ENCODE measurements at regions not wholly inside any gene's neighbourhood (a gene's known extent, or its start where the extent isn't known, plus 50 kb on each side); places are given as distances from the start of the nearest gene placed in this dataset.

- Histone ChIP-seq H3K9me3 (ENCODE audit: low read depth) (peaks cover 12% of the 10 kb centered on the region), H3K4me1 (no peaks in the 10 kb centered on the region), H3F3A (ENCODE audit: low read depth) (no peaks in the 10 kb centered on the region), H4K20me1 (ENCODE audit: low read depth) (no peaks in the 10 kb centered on the region), H3K27ac (no peak overlapping the region), H3K4me2 (no peak overlapping the region), H3K36me3 (no peaks in the 10 kb centered on the region), H3K4me3 (no peak overlapping the region), H3K9ac (no peak overlapping the region), H3K79me2 (ENCODE audit: low read depth) (no peaks in the 10 kb centered on the region), H2AFZ (replicated peaks) (no peak overlapping the region), H3K27me3 (no peaks in the 10 kb centered on the region)
- Mint-ChIP-seq H3K36me3 (no peaks in the 10 kb centered on the region), H3K4me1 (no peaks in the 10 kb centered on the region), H3K9me3 (no peaks in the 10 kb centered on the region), H3K4me3 (no peak overlapping the region), H3K27ac (no peak overlapping the region), H3K27me3 (ENCODE audit: insufficient read depth, low read depth) (peaks cover 2% of the 10 kb centered on the region)
- TF ChIP-seq EZH2 (IDR thresholded peaks at IDR 0.05) (no peak), EZH2phosphoT487 (IDR thresholded peaks at IDR 0.05) (no peak)
- DNase-seq (ENCODE audit: low spot score) = no peak
Measured at GRCh38 chr15:54812383-54812782, 384.4 kb downstream of the RSL24D1 start.

GRCh38 chr15:54810496-54810895, 386.2 kb downstream of the RSL24D1 start:
- Histone ChIP-seq H3K27me3 (no peaks in the 10 kb centered on the region), H2AFZ (replicated peaks) (no peak overlapping the region), H3K27ac (no peak overlapping the region), H3K36me3 (no peaks in the 10 kb centered on the region), H3K4me2 (no peak overlapping the region), H3K9me3 (ENCODE audit: low read depth) (peaks cover 16% of the 10 kb centered on the region), H3K4me3 (no peak overlapping the region), H3K9ac (no peak overlapping the region), H3F3A (ENCODE audit: low read depth) (no peaks in the 10 kb centered on the region), H4K20me1 (ENCODE audit: low read depth) (no peaks in the 10 kb centered on the region), H3K79me2 (ENCODE audit: low read depth) (no peaks in the 10 kb centered on the region), H3K4me1 (no peaks in the 10 kb centered on the region)
- H3K36me3 Mint-ChIP-seq = no peaks in the 10 kb centered on the region
- peaks cover 2% of the 10 kb centered on the region for H3K27me3 Mint-ChIP-seq (ENCODE audit: insufficient read depth, low read depth)
- no peak overlapping the region for H3K4me3 Mint-ChIP-seq
- H3K4me1 Mint-ChIP-seq = no peaks in the 10 kb centered on the region
- TF ChIP-seq, protein P1, sequence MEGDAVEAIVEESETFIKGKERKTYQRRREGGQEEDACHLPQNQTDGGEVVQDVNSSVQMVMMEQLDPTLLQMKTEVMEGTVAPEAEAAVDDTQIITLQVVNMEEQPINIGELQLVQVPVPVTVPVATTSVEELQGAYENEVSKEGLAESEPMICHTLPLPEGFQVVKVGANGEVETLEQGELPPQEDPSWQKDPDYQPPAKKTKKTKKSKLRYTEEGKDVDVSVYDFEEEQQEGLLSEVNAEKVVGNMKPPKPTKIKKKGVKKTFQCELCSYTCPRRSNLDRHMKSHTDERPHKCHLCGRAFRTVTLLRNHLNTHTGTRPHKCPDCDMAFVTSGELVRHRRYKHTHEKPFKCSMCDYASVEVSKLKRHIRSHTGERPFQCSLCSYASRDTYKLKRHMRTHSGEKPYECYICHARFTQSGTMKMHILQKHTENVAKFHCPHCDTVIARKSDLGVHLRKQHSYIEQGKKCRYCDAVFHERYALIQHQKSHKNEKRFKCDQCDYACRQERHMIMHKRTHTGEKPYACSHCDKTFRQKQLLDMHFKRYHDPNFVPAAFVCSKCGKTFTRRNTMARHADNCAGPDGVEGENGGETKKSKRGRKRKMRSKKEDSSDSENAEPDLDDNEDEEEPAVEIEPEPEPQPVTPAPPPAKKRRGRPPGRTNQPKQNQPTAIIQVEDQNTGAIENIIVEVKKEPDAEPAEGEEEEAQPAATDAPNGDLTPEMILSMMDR (IDR thresholded peaks at IDR 0.05) = no peak
- no peak for TF ChIP-seq EZH2phosphoT487 (IDR thresholded peaks at IDR 0.05)
- H3K9me3 Mint-ChIP-seq = no peaks in the 10 kb centered on the region
- DNase-seq (ENCODE audit: low spot score) = no peak
- no peak overlapping the region for H3K27ac Mint-ChIP-seq

DNA sequence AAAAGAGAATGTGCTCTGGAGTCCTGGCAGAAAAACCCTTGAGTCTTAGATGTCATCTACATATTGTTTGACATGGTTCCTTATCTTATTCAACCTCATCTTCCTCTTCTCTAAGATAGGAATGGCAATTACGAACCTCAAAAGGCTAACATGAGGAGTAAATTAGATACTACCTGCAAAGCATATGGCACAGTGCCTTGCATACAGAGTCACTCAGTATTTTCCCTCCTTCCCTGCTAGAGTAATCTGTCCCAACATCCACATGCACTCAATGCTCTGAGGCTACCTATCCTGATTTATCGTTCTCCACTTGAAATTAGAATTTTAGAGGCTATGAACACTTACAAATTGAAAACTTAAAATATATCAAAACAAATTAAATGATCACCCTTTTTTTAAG, 386.7 kb downstream of the RSL24D1 start:
- Histone ChIP-seq H3K9ac (no peak overlapping the region), H4K20me1 (ENCODE audit: low read depth) (no peaks in the 10 kb centered on the region), H3K4me3 (no peak overlapping the region), H3K79me2 (ENCODE audit: low read depth) (no peaks in the 10 kb centered on the region), H3F3A (ENCODE audit: low read depth) (no peaks in the 10 kb centered on the region), H3K27ac (no peak overlapping the region), H3K36me3 (no peaks in the 10 kb centered on the region), H3K27me3 (no peaks in the 10 kb centered on the region), H3K9me3 (ENCODE audit: low read depth) (peaks cover 16% of the 10 kb centered on the region), H3K4me1 (no peaks in the 10 kb centered on the region), H2AFZ (replicated peaks) (no peak overlapping the region), H3K4me2 (no peak overlapping the region)
- Mint-ChIP-seq H3K4me3 (no peak overlapping the region), H3K4me1 (no peaks in the 10 kb centered on the region), H3K27me3 (ENCODE audit: insufficient read depth, low read depth) (peaks cover 2% of the 10 kb centered on the region), H3K36me3 (no peaks in the 10 kb centered on the region), H3K9me3 (no peaks in the 10 kb centered on the region), H3K27ac (no peak overlapping the region)
- DNase-seq (ENCODE audit: low spot score) = no peak
- TF ChIP-seq, protein P1 (IDR thresholded peaks at IDR 0.05) = no peak
- no peak for TF ChIP-seq EZH2phosphoT487 (IDR thresholded peaks at IDR 0.05)
- TF ChIP-seq EZH2 (IDR thresholded peaks at IDR 0.05) = no peak

DNA sequence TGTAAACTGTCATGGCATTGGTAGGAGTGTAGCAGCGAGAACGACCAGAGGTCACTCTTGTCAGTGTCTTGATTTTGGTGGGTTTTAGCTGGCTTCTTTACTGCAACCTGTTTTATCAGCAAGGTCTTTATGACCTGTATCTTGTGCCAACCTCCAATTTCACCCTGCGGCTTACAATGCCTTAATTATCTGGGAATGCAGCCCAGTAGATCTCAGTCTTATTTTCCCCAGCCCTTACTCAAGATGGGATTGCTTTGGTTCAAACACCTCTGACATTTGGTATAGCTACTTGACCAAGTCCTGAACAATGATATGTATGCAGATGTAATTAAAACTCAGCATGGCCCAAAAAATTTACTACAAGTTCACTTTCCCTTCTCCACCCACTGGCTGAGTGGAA, 388.4 kb downstream of the RSL24D1 start:
- no peaks in the 10 kb centered on the region for H4K20me1 ChIP-seq (ENCODE audit: low read depth)
- no peaks in the 10 kb centered on the region for H3K79me2 ChIP-seq (ENCODE audit: low read depth)
- H3K36me3 ChIP-seq = no peaks in the 10 kb centered on the region
- TF ChIP-seq EZH2 (IDR thresholded peaks at IDR 0.05) (no peak), EZH2phosphoT487 (IDR thresholded peaks at IDR 0.05) (no peak)
- TF ChIP-seq, protein P1 (IDR thresholded peaks at IDR 0.05) = no peak
- H2AFZ ChIP-seq (replicated peaks) = no peak overlapping the region
- H3K9me3 ChIP-seq (ENCODE audit: low read depth) = peaks cover 27% of the 10 kb centered on the region
- Mint-ChIP-seq H3K36me3 (no peaks in the 10 kb centered on the region), H3K27me3 (ENCODE audit: insufficient read depth, low read depth) (peaks cover 2% of the 10 kb centered on the region), H3K4me1 (no peaks in the 10 kb centered on the region), H3K4me3 (no peak overlapping the region), H3K9me3 (no peaks in the 10 kb centered on the region), H3K27ac (no peak overlapping the region)
- H3K27ac ChIP-seq = no peak overlapping the region
- H3K4me2 ChIP-seq = no peak overlapping the region
- no peaks in the 10 kb centered on the region for H3F3A ChIP-seq (ENCODE audit: low read depth)
- H3K27me3 ChIP-seq = no peaks in the 10 kb centered on the region
- no peak overlapping the region for H3K4me3 ChIP-seq
- DNase-seq (ENCODE audit: low spot score) = no peak
- H3K9ac ChIP-seq = no peak overlapping the region
- H3K4me1 ChIP-seq = no peaks in the 10 kb centered on the region
